ENCODE measurements at regions not wholly inside any gene's neighbourhood (a gene's known extent, or its start where the extent isn't known, plus 50 kb on each side); places are given as distances from the start of the nearest gene placed in this dataset.

GRCh38 chr14:104450811-104451401 is 128.7 kb upstream of the C14orf180 start:
- ChIA-PET CTCF (no interaction called here), POLR2A (no interaction called here)
- Histone ChIP-seq H3K4me3 (ENCODE audit: low read depth, low read length) (no peak overlapping the region), H3K9me3 (ENCODE audit: control insufficient read depth, insufficient read depth, low read depth, low read length) (no peaks in the 10 kb centered on the region), H3K36me3 (ENCODE audit: control insufficient read depth in 2 of 2, insufficient read depth in 1 of 2, low read length in 2 of 2) (no peaks in the 10 kb centered on the region), H3K4me1 (ENCODE audit: control insufficient read depth, insufficient read depth, low read length) (no peaks in the 10 kb centered on the region), H3K27ac (ENCODE audit: extremely low read depth, low read depth, low read length) (no peak overlapping the region)
- TF ChIP-seq ZNF433 (tag by site-specific recombination; IDR thresholded peaks at IDR 0.05; ENCODE audit: low read depth) (no peak), ZNF114 (tag by site-specific recombination; IDR thresholded peaks at IDR 0.05) (no peak), ZNF221 (tag by site-specific recombination; IDR thresholded peaks at IDR 0.05; ENCODE audit: borderline replicate concordance) (no peak)

- Histone ChIP-seq H3K36me3 (ENCODE audit: control insufficient read depth in 2 of 2, insufficient read depth in 1 of 2, low read length in 2 of 2) (no peaks in the 10 kb centered on the region), H3K9me3 (ENCODE audit: control insufficient read depth, insufficient read depth, low read depth, low read length) (no peaks in the 10 kb centered on the region), H3K4me3 (ENCODE audit: low read depth, low read length) (no peak overlapping the region), H3K27ac (ENCODE audit: extremely low read depth, low read depth, low read length) (no peak overlapping the region), H3K4me1 (ENCODE audit: control insufficient read depth, insufficient read depth, low read length) (no peaks in the 10 kb centered on the region)
- ChIA-PET POLR2A (no interaction called here), CTCF (no interaction called here)
- TF ChIP-seq ZNF514 (tag by site-specific recombination; IDR thresholded peaks at IDR 0.05) (no peak), ZIC2 (tag by site-specific recombination; IDR thresholded peaks at IDR 0.05) (no peak), ZNF214 (tag by site-specific recombination; IDR thresholded peaks at IDR 0.05; ENCODE audit: borderline replicate concordance) (no peak), ZNF768 (tag by site-specific recombination; IDR thresholded peaks at IDR 0.05) (no peak), ZBTB21 (tag by site-specific recombination; IDR thresholded peaks at IDR 0.05) (no peak), ZNF571 (tag by site-specific recombination; IDR thresholded peaks at IDR 0.05) (no peak), KLF9 (tag by site-specific recombination; IDR thresholded peaks at IDR 0.05; ENCODE audit: low read depth) (no peak), ZNF664 (tag by site-specific recombination; IDR thresholded peaks at IDR 0.05) (no peak), ZNF169 (tag by site-specific recombination; IDR thresholded peaks at IDR 0.05) (no peak), ZNF660 (tag by site-specific recombination; IDR thresholded peaks at IDR 0.05) (no peak), ZBTB8A (tag by site-specific recombination; IDR thresholded peaks at IDR 0.05) (no peak), ZNF24 (tag by site-specific recombination; IDR thresholded peaks at IDR 0.05) (no peak), ZFP3 (tag by site-specific recombination; IDR thresholded peaks at IDR 0.05; ENCODE audit: low read depth) (no peak)
Measured at GRCh38 chr14:104451474-104451873, 128.1 kb upstream of the C14orf180 start.

GRCh38 chr14:104458845-104459244 is 120.7 kb upstream of the C14orf180 start:
- no peak overlapping the region for H3K4me3 ChIP-seq (ENCODE audit: low read depth, low read length)
- H3K4me1 ChIP-seq (ENCODE audit: control insufficient read depth, insufficient read depth, low read length): no peaks in the 10 kb centered on the region; the same call in 1 of the 2 replicates
- no peaks in the 10 kb centered on the region for H3K9me3 ChIP-seq (ENCODE audit: control insufficient read depth, insufficient read depth, low read depth, low read length)
- POLR2A ChIA-PET: no interaction called here
- TF ChIP-seq ZNF157 (tag by site-specific recombination; IDR thresholded peaks at IDR 0.05): no peak
- no peak for TF ChIP-seq ZNF701 (tag by site-specific recombination; IDR thresholded peaks at IDR 0.05)
- CTCF ChIA-PET: interaction anchor here (0.6 kb wide), 1 partner anchor 113 kb away, joined by 4 read pairs; no protein-coding TSS in a partner anchor
- no peak overlapping the region for H3K27ac ChIP-seq (ENCODE audit: extremely low read depth, low read depth, low read length)
- no peaks in the 10 kb centered on the region for H3K36me3 ChIP-seq (ENCODE audit: control insufficient read depth in 2 of 2, insufficient read depth in 1 of 2, low read length in 2 of 2)

GRCh38 chr14:104460791-104461651 is 118.5 kb upstream of the C14orf180 start:
- TF ChIP-seq ZNF341 (tag by site-specific recombination; IDR thresholded peaks at IDR 0.05; ENCODE audit: low read depth): peak; percentile 44; the same call in 1 of the 2 replicates
- TF ChIP-seq ZBTB48 (tag by site-specific recombination; IDR thresholded peaks at IDR 0.05): peak; percentile 45; the same call in 1 of the 2 replicates
- no peak for TF ChIP-seq ZNF221 (tag by site-specific recombination; IDR thresholded peaks at IDR 0.05; ENCODE audit: borderline replicate concordance)
- Histone ChIP-seq H3K4me3 (ENCODE audit: low read depth, low read length) (no peak overlapping the region), H3K27ac (ENCODE audit: extremely low read depth, low read depth, low read length) (no peak overlapping the region), H3K4me1 (ENCODE audit: control insufficient read depth, insufficient read depth, low read length) (no peaks in the 10 kb centered on the region; the same call in 1 of the 2 replicates), H3K36me3 (ENCODE audit: control insufficient read depth in 2 of 2, insufficient read depth in 1 of 2, low read length in 2 of 2) (no peaks in the 10 kb centered on the region), H3K9me3 (ENCODE audit: control insufficient read depth, insufficient read depth, low read depth, low read length) (no peaks in the 10 kb centered on the region)
- ChIA-PET CTCF (interaction anchor here (0.6 kb wide), 1 partner anchor 1644 kb away, joined by 3 read pairs; no protein-coding TSS in a partner anchor), POLR2A (no interaction called here)

Data from HEK293 (cell line).